DND-41 (cell line): ENCODE measurements at regions not wholly inside any gene's neighbourhood (a gene's known extent, or its start where the extent isn't known, plus 50 kb on each side); places are given as distances from the start of the nearest gene placed in this dataset.

ENCODE experiments used
- ATAC-seq: fragments of 200-7000 bp; cut with Tn5 transposase; 3 replicates; pipeline ENCODE4 v1.9.1; 2021; ENCODE audit warnings: low read depth; ENCODE audit not compliant: insufficient read depth
- DNase-seq: peaks from one replicate; pipeline ENCODE4 v3.0.0-alpha.2; 2020
- H2AFZ ChIP-seq: 2 replicates; pipeline ENCODE4 v1.6.0; 2012; ENCODE audit warnings: low read depth, low read length
- H3K27ac ChIP-seq: 2 replicates; pipeline ENCODE4 v1.5.1; 2012; ENCODE audit warnings: low read length, inconsistent platforms
- H3K27me3 ChIP-seq: fragments of 200-600 bp; sonication (generic); 2 replicates; pipeline ENCODE4 v1.6.0; 2012; ENCODE audit warnings: low read length, mild to moderate bottlenecking, inconsistent platforms; ENCODE audit not compliant: insufficient read depth, poor library complexity
- H3K36me3 ChIP-seq: 2 replicates; pipeline ENCODE4 v1.5.1; 2012; ENCODE audit warnings: low read length, inconsistent platforms; ENCODE audit not compliant: insufficient read depth
- H3K4me1 ChIP-seq: 2 replicates; pipeline ENCODE4 v1.5.1; 2012; ENCODE audit warnings: mild to moderate bottlenecking, low read length; ENCODE audit not compliant: insufficient read depth
- H3K4me2 ChIP-seq: 2 replicates; pipeline ENCODE4 v1.6.0; 2012; ENCODE audit warnings: mild to moderate bottlenecking, moderate library complexity, low read length, inconsistent platforms; ENCODE audit not compliant: insufficient read depth
- H3K4me3 ChIP-seq, 2 experiments: fragments of 200-600 bp in 1 of 2; shearing (Covaris generic) in 1 of 2; 2 replicates each; pipeline ENCODE4 v1.5.1; 2012 to 2016; ENCODE audit warnings: inconsistent platforms in 2 of 2, low read length in 2 of 2, mild to moderate bottlenecking in 2 of 2, low read depth in 1 of 2, moderate library complexity in 1 of 2
- H3K79me2 ChIP-seq: 2 replicates; pipeline ENCODE4 v1.6.0; 2012; ENCODE audit warnings: low read length, inconsistent platforms; ENCODE audit not compliant: insufficient read depth
- H3K9ac ChIP-seq: 2 replicates; pipeline ENCODE4 v1.6.0; 2012; ENCODE audit warnings: low read depth, mild to moderate bottlenecking, inconsistent platforms, low read length, moderate library complexity
- H3K9me3 ChIP-seq: 2 replicates; pipeline ENCODE4 v1.5.1; 2012; ENCODE audit warnings: low read length, moderate library complexity, mild to moderate bottlenecking, inconsistent platforms; ENCODE audit not compliant: insufficient read depth, severe bottlenecking
- H4K20me1 ChIP-seq: 2 replicates; pipeline ENCODE4 v1.6.0; 2012; ENCODE audit warnings: low read length; ENCODE audit not compliant: insufficient read depth
- EZH2 ChIP-seq: IDR thresholded peaks from 3 replicates; pipeline ENCODE4 v1.6.1; 2012; ENCODE audit warnings: borderline replicate concordance, low read depth, mild to moderate bottlenecking, moderate library complexity, low read length, inconsistent platforms; ENCODE audit not compliant: severe bottlenecking
- TF ChIP-seq, protein P1 (sequence below): IDR thresholded peaks from 2 replicates; pipeline ENCODE4 v1.5.1; 2012; ENCODE audit warnings: borderline replicate concordance, low read length, moderate library complexity, mild to moderate bottlenecking; ENCODE audit not compliant: poor library complexity, severe bottlenecking; ENCODE audit errors: extremely low read depth

GRCh38 chr12:114917307-114917706, 233.3 kb upstream of the TBX3 start:
- Histone ChIP-seq H3K27me3 (no peaks in the 10 kb centered on the region), H4K20me1 (no peaks in the 10 kb centered on the region), H3K9ac (no peak overlapping the region), H3K36me3 (no peaks in the 10 kb centered on the region), H3K79me2 (no peaks in the 10 kb centered on the region), H2AFZ (no peak overlapping the region), H3K9me3 (no peaks in the 10 kb centered on the region), H3K4me1 (no peaks in the 10 kb centered on the region), H3K27ac (no peak overlapping the region), H3K4me3 (no peak overlapping the region), H3K4me2 (no peak overlapping the region)
- DNase-seq: no peak
- ATAC-seq: no peak
- TF ChIP-seq EZH2: no peak
- TF ChIP-seq, protein P1, sequence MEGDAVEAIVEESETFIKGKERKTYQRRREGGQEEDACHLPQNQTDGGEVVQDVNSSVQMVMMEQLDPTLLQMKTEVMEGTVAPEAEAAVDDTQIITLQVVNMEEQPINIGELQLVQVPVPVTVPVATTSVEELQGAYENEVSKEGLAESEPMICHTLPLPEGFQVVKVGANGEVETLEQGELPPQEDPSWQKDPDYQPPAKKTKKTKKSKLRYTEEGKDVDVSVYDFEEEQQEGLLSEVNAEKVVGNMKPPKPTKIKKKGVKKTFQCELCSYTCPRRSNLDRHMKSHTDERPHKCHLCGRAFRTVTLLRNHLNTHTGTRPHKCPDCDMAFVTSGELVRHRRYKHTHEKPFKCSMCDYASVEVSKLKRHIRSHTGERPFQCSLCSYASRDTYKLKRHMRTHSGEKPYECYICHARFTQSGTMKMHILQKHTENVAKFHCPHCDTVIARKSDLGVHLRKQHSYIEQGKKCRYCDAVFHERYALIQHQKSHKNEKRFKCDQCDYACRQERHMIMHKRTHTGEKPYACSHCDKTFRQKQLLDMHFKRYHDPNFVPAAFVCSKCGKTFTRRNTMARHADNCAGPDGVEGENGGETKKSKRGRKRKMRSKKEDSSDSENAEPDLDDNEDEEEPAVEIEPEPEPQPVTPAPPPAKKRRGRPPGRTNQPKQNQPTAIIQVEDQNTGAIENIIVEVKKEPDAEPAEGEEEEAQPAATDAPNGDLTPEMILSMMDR: no peak

DNA sequence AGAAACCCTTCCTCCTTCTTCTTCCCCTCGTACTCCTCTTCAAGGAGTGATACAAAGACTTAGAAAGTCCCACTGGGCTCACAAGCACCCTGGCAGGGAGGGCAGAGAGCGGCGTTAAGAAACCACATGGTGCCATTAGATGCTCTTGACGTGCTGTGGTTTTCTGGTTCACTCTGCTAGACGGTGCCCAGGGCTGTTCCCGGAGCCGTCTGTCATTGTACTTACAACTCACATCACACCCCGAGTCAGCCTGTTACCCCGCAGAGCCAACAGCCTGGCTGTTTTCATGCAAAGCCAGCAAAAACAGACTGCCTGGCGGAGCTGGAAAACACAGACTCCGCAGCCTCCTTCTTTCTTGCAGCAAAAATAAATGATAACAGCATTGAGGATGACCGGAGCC, 232.6 kb upstream of the TBX3 start:
- Histone ChIP-seq H4K20me1 (no peaks in the 10 kb centered on the region), H3K4me1 (no peaks in the 10 kb centered on the region), H3K36me3 (no peaks in the 10 kb centered on the region), H3K27me3 (no peaks in the 10 kb centered on the region), H2AFZ (no peak overlapping the region), H3K4me2 (no peak overlapping the region), H3K79me2 (no peaks in the 10 kb centered on the region), H3K4me3 (no peak overlapping the region), H3K9ac (no peak overlapping the region), H3K27ac (no peak overlapping the region), H3K9me3 (no peaks in the 10 kb centered on the region)
- DNase-seq (no peak), ATAC-seq (no peak)
- no peak for TF ChIP-seq EZH2
- TF ChIP-seq, protein P1: no peak

DNA sequence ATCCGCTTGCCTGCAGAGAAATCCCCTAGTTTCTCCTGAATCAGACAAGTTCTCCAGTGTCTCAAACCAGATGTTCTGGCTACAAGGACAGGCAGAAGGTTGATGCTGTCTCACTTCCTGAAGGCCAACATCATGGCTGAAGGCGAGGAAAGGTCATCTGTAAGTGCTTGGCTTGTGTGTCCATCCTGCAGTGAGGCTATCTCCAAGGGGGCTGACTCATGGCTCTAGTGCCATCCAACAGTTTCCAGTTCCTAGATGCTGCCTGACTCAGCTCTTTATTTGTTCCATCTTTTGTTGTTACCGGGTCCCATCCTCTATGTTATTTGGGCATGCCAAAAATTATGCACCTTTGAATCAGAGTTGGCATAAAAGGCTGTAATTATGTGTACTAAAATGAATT, 232.1 kb upstream of the TBX3 start:
- Histone ChIP-seq H4K20me1 (no peaks in the 10 kb centered on the region), H3K4me2 (no peak overlapping the region), H3K79me2 (no peaks in the 10 kb centered on the region), H2AFZ (no peak overlapping the region), H3K27me3 (no peaks in the 10 kb centered on the region), H3K9me3 (no peaks in the 10 kb centered on the region), H3K4me1 (no peaks in the 10 kb centered on the region), H3K4me3 (no peak overlapping the region), H3K27ac (no peak overlapping the region), H3K9ac (no peak overlapping the region), H3K36me3 (no peaks in the 10 kb centered on the region)
- ATAC-seq: no peak
- DNase-seq: no peak
- TF ChIP-seq, protein P1: no peak
- TF ChIP-seq EZH2: no peak
